K562 (cell line): ENCODE measurements at regions not wholly inside any gene's neighbourhood (a gene's known extent, or its start where the extent isn't known, plus 50 kb on each side); places are given as distances from the start of the nearest gene placed in this dataset.
A peak's percentile ranks its signal among the peaks of the same experiment; 100 is the strongest.

Experiments
- ATAC-seq: fragments of 200-7000 bp; cut with Tn5 transposase; 3 replicates; pipeline ENCODE4 v1.9.1; 2020; ENCODE audit warnings: moderate library complexity
- BruUV-seq: library from RNA; stranded (reverse); fragments of 400-500 nt; replicated peaks from 2 replicates; lab custom pipeline; 2021; lab: Mats Ljungman, UMichigan
- CTCF ChIA-PET: fragments of 300-600 bp; formaldehyde crosslinking; extraction: SDS; loops from one replicate; lab custom pipeline; 2021; ENCODE audit warnings: low intra/inter-chr PET ratio; lab: Yijun Ruan, JAX
- POLR2A ChIA-PET: fragments of 300-600, 350-650 bp; sonication (Branson Sonifier 250); formaldehyde crosslinking; extraction: SDS; loops from one replicate; lab custom pipeline; 2021; ENCODE audit warnings: antibody characterized with exemption, inconsistent platforms; lab: Yijun Ruan, JAX
- DNase-seq, 4 experiments: peaks; one replicate each; pipeline versions ENCODE4 v3.0.0 to v3.0.0-alpha.2; 2011 to 2018; ENCODE audit warnings: low spot score in 3 of 4, mixed read lengths in 3 of 4; ENCODE audit errors: extremely low read depth in 1 of 4
- FAIRE-seq: peaks from 2 replicates; lab custom pipeline; 2011; peaks lifted over from hg19 to GRCh38; lab: Jason Lieb, UNC
- H2AFZ ChIP-seq: 2 replicates; pipeline ENCODE4 v1.6.0; 2011; ENCODE audit warnings: low read depth, low read length, control low read depth, inconsistent platforms
- H3K27ac ChIP-seq: fragments of 200-600 bp; 3 replicates; pipeline ENCODE4 v1.8.0; 2011; ENCODE audit warnings: low read depth, mild to moderate bottlenecking, control low read depth, inconsistent platforms, low read length, moderate library complexity, mixed read lengths; ENCODE audit errors: extremely low read depth
- H3K27me3 ChIP-seq, 2 experiments: fragments of 300-600 bp in 1 of 2; 2 replicates in 1 of 2; 3 replicates in 1 of 2; pipeline versions ENCODE4 v1.6.0 to v1.8.0; 2011; ENCODE audit warnings: inconsistent platforms in 2 of 2, low read length in 2 of 2, mild to moderate bottlenecking in 1 of 2, mixed read lengths in 1 of 2, moderate library complexity in 1 of 2; ENCODE audit not compliant: control insufficient read depth in 2 of 2, insufficient read depth in 2 of 2
- H3K36me3 ChIP-seq: fragments of 300-600 bp; 3 replicates; pipeline ENCODE4 v1.8.0; 2011; ENCODE audit warnings: mild to moderate bottlenecking, low read length, inconsistent platforms; ENCODE audit not compliant: control insufficient read depth, insufficient read depth
- H3K4me1 ChIP-seq, 2 experiments: fragments of 200-600 bp in 1 of 2; replicated peaks in 1 of 2; 2 replicates in 1 of 2; 3 replicates in 1 of 2; pipeline versions ENCODE4 v1.5.1 to v1.8.0; 2011; ENCODE audit warnings: inconsistent platforms in 2 of 2, low read length in 2 of 2, mild to moderate bottlenecking in 1 of 2, mixed read lengths in 1 of 2, moderate library complexity in 1 of 2; ENCODE audit not compliant: control insufficient read depth in 2 of 2, insufficient read depth in 2 of 2
- H3K4me2 ChIP-seq: 2 replicates; pipeline ENCODE4 v1.6.1; 2011; ENCODE audit warnings: low read length, control low read depth, inconsistent platforms, mixed read lengths; ENCODE audit not compliant: insufficient read depth
- H3K4me3 ChIP-seq: fragments of 200-600 bp; sonication (generic), shearing (Covaris generic); 2 replicates; pipeline ENCODE4 v1.5.1; 2016; ENCODE audit warnings: control low read depth, inconsistent platforms
- H3K79me2 ChIP-seq: fragments of 200-600 bp; 3 replicates; pipeline ENCODE4 v1.8.0; 2011; ENCODE audit warnings: low read length, inconsistent platforms; ENCODE audit not compliant: control insufficient read depth, insufficient read depth
- H3K9ac ChIP-seq, 2 experiments: 2 replicates each; pipeline versions ENCODE4 v1.6.0 to v1.6.1; 2011; ENCODE audit warnings: low read depth in 2 of 2, low read length in 2 of 2, control low read depth in 1 of 2, inconsistent platforms in 1 of 2, mild to moderate bottlenecking in 1 of 2, mixed read lengths in 1 of 2; ENCODE audit not compliant: insufficient read depth in 1 of 2
- H3K9me1 ChIP-seq: one replicate; pipeline ENCODE4 v1.6.0; 2011; ENCODE audit warnings: inconsistent platforms, mild to moderate bottlenecking, low read length, moderate library complexity; ENCODE audit not compliant: control insufficient read depth, insufficient read depth
- H3K9me3 ChIP-seq: replicated peaks from 2 replicates; pipeline ENCODE4 v1.5.1; 2011; ENCODE audit warnings: low read depth, low read length, inconsistent platforms; ENCODE audit not compliant: control insufficient read depth, insufficient read depth
- H4K20me1 ChIP-seq: replicated peaks from 2 replicates; pipeline ENCODE4 v1.6.1; 2011; ENCODE audit warnings: low read length, inconsistent platforms, mixed read lengths; ENCODE audit not compliant: control insufficient read depth, insufficient read depth
- ELK1 ChIP-seq: sonication (generic); formaldehyde crosslinking; IDR thresholded peaks from 2 replicates; pipeline ENCODE4 v1.8.1; 2022; ENCODE audit warnings: missing genetic modification reagents
- ZNF224 ChIP-seq: sonication (generic); formaldehyde crosslinking; IDR thresholded peaks from 2 replicates; pipeline ENCODE4 v1.8.0; 2022; ENCODE audit warnings: mild to moderate bottlenecking, missing genetic modification reagents
- WGBS: fragments of 100-300 bp; shearing (Covaris generic); methylation state at CpG from one replicate; pipeline ENCODE4 v1.1.6; 2016; ENCODE audit warnings: low coverage, mixed read lengths; ENCODE audit not compliant: insufficient coverage; ENCODE audit errors: missing lambda C conversion rate; 5-methylcytosine and 5-hydroxymethylcytosine counted together
- in situ Hi-C: fragments of 300-500 bp; cut with MboI; formaldehyde crosslinking; loops from 4 replicates; pipeline ENCODE4 v1.15.0; 2018; ENCODE audit warnings: inconsistent platforms, mixed read lengths
- intact Hi-C: fragments of 100-400 bp; cut with micrococcal nuclease; formaldehyde crosslinking; loops from 2 replicates; pipeline ENCODE4 v1.14.2; 2022
- TF ChIP-seq, protein P1 (sequence below): sonication (generic); formaldehyde crosslinking; IDR thresholded peaks from 2 replicates; pipeline ENCODE4 v1.8.0; 2022; ENCODE audit warnings: mild to moderate bottlenecking, missing genetic modification reagents

- Histone ChIP-seq H3K4me3 (no peak overlapping the region), H4K20me1 (no peaks in the 10 kb centered on the region), H3K4me1 (peaks cover 0 to 8% of the 10 kb centered on the region in 2 experiments; a peak in 2 of 5 replicates), H3K9me3 (no peaks in the 10 kb centered on the region), H3K4me2 (no peak overlapping the region), H3K27ac (no peak overlapping the region)
- no peak for TF ChIP-seq ZNF224 (CRISPR knock-in tag)
- TF ChIP-seq, protein P1, sequence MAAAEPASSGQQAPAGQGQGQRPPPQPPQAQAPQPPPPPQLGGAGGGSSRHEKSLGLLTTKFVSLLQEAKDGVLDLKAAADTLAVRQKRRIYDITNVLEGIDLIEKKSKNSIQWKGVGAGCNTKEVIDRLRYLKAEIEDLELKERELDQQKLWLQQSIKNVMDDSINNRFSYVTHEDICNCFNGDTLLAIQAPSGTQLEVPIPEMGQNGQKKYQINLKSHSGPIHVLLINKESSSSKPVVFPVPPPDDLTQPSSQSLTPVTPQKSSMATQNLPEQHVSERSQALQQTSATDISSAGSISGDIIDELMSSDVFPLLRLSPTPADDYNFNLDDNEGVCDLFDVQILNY, result no peak
- TF ChIP-seq ELK1 (CRISPR knock-in tag), result no peak
- TF ChIP-seq, all 486 proteins: peak for 0
- no peak for DNase-seq
- Histone ChIP-seq H3K27me3 (no peaks in the 10 kb centered on the region), H3K36me3 (no peaks in the 10 kb centered on the region), H3K79me2 (no peaks in the 10 kb centered on the region), H3K9ac (no peak overlapping the region), H3K9me1 (no peaks in the 10 kb centered on the region), H2AFZ (peak overlapping the region; percentile 40; the same call in 1 of the 2 replicates)
- ATAC-seq, result no peak; the same call in 1 of the 3 replicates
- in situ Hi-C loops, result no loop called here
- 65% methylated on average over 6 of the region's 6 CpGs for WGBS
- ChIA-PET POLR2A (no interaction called here), CTCF (no interaction called here)
- intact Hi-C loops, result no loop called here
- no TSS peak for BruUV-seq
- no peak for FAIRE-seq
Observed at GRCh38 chr4:174403177-174403543, 119.1 kb downstream of the HPGD start.
